SK-N-MC (cell line): ENCODE measurements at regions not wholly inside any gene's neighbourhood (a gene's known extent, or its start where the extent isn't known, plus 50 kb on each side); places are given as distances from the start of the nearest gene placed in this dataset.

Experiments
- EZH2 ChIP-seq: fragments of 200-600 bp; sonication (generic); IDR thresholded peaks from one replicate; pipeline ENCODE4 v1.6.1; 2017; ENCODE audit warnings: antibody characterized with exemption
- FOXP2 ChIP-seq: optimal IDR thresholded peaks from 2 replicates; pipeline ENCODE3; 2011; ENCODE audit warnings: mild to moderate bottlenecking, moderate library complexity; ENCODE audit not compliant: insufficient read depth; ENCODE audit errors: extremely low read length, control extremely low read depth
- POLR2AphosphoS5 ChIP-seq: IDR thresholded peaks from 2 replicates; pipeline ENCODE4 v1.6.1; 2012; ENCODE audit warnings: mild to moderate bottlenecking, low read depth, low read length, borderline replicate concordance

DNA sequence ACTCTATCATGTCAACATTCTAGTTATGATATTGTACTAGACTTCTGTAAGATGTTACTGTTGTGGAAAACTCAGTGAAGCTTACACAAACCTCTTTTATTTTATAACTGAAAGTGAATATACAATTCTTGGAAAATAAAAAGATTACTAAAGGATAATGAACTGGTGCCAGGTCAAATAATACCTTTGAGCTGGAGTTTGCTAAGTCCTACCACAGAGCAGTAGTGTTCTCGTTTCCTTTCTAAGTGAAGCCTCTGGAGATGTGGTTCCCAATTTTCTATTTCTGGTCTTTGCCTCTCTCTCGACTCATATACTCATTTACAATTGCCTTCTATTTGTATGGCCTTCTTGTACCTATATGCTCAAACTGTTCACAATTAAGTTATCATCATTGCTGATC, 942.9 kb downstream of the SQOR start:
- TF ChIP-seq POLR2AphosphoS5 = no peak
- TF ChIP-seq EZH2 = no peak
- no peak for TF ChIP-seq FOXP2
